Eye (tissue), 1 donor: ENCODE measurements at regions not wholly inside any gene's neighbourhood (a gene's known extent, or its start where the extent isn't known, plus 50 kb on each side); places are given as distances from the start of the nearest gene placed in this dataset.

Experiments used
- DNase-seq: peaks from one replicate; pipeline ENCODE4 v3.0.0-alpha.2; 2015

DNA sequence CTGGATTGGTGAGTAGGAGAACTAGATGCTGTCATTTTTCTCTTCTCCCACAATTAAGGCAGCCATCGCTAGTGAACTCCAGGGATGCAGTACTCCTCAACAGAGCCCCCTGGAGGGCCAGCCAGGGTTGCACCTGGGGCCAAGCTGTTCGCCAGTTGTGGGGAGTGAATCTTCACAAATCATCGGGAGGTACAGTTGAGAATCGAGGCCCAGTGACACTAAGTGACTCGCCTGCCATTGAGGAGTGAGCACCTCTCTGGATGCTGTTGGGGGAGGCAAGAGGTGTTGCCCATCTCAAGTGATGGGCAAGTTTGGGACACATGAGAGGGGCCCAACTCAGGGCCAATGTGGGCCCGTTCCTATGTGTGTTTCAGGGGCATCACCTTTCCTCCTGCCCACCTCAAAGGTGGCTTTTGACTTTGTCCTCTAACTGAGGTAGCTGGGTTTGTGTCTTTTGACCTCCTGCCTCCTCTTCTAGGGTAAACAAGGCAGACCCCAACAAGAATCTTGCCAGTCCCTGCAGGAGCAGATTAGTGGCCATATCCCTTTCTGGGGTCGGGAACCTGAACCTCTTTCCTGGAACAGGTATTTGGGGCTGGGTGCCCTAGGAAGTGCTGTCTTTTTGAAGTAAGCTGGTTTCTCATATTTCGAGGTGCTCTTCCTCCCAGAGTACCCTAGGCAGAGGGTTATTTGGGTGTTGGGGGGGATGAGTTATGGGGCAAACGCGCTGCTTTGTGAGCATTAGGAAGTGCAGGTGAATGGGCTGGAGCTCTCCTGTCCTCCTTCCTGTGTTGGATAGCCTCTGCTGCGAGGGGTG, 181.2 kb downstream of the MACROH2A1 start:
- no peak for DNase-seq

DNA sequence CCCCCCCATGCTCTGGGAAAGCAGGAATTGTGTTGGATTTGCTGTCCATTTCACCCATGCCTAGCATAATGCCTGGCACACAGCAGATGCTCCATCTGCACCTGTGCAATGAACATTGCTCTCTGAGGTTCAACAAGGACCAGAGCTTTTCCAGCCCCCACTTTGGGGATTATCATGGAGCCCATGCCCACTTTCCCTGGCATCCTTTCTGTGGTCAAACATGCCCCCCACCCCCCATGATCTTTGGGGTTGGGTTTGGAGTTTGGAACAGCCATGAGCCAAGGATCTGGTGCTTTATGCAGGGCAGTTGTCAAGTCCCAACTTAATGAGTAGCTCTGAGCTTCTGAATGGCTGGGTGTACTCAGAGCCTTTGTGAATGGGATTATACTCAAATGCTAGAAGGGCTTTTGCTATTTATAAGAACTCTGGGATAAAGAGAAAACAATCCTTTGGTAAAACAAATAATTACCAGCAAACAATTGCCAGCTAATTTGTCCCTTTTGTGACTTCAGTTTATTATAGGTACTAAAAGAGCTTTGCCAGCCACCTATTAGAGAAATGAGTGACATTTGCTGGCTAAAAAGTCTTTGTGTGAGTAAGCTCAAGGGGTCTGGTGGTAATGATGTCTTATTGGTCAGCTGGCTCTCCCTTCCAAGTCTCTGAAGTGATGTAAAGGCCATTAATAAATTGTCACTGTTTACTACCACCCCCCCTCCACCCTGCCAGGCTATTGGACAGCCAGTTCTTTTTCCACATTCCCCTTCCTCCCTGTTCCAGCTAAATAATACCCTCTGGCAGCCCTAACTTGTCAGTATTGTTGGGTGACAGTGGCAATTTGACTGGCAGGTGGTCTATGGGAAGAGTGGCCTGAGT, 182.3 kb downstream of the MACROH2A1 start:
- DNase-seq = no peak

DNA sequence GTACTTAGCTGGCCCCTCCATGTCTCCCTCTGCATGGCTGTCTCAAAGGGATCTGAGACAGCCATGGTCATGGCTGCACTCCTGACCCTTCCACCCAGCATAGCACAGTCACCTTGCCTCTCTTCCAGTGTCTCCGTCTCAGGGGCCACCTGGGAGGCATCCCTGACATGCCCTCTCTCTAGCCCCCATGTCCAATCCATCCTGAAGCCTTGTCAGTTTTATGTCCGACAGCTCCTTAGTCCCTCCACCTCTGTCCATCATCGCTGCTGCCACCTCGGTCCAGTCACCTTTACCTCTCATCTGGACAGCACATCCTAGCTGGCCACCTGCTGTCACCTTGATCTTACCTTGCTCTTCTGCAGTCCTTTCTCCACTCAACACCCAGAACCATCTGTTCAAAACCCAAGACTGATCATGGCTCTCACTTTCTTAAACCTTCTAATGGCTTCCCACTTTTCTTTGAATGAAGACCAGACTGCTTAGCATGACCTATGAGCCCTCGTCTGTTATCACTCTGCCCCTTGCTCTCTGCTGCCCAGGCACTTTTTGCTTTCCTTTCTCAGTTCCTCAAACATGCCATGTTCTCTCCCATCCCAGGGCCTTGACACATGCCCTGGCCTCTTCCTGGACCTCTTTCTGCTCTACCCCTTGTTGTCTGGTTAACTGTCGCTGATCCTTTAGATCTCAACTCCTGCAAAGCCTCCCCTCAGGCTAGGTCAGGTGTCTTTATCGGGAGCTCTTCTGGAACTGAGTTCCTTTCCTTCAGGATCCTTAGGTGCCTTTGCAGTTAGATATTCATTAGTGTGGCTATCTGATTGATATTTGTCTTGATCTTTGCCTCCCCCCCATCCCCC, 181.8 kb upstream of the PITX1 start:
- DNase-seq = no peak

DNA sequence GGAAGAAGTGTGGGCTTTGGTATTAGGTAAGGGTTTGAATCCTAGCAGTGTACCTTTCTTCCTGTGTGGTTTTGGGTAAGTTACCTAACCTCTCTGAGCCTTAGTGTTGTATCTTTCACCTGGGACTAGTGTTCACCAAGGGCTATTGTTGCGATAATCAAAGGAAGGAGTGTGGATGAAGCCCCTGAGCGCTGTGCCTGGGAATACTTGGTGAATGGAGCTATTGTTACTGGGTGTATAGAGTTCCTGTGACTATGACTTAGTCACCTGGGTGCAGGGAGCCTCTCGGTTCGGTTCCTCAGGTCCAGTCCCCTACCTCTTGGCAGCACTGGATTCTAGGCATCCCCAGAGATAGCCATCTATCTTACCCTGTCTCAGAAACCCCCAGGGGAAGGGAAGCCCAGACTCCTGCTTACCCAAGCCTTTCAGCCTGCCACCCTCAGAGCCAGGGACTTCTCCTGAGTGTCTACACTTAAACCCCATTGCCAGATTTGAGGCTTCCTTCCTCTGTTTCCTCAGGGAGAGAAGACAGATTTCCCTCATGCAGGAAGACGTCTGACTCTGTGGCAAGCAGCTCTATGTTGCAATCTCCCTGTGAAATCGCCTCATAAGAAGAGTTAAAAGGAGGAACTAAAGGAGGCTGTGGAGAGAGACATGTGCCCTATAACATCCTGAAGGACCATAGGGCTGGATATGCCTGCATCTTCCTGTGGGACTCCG, 181.0 kb upstream of the PITX1 start:
- no peak for DNase-seq

DNA sequence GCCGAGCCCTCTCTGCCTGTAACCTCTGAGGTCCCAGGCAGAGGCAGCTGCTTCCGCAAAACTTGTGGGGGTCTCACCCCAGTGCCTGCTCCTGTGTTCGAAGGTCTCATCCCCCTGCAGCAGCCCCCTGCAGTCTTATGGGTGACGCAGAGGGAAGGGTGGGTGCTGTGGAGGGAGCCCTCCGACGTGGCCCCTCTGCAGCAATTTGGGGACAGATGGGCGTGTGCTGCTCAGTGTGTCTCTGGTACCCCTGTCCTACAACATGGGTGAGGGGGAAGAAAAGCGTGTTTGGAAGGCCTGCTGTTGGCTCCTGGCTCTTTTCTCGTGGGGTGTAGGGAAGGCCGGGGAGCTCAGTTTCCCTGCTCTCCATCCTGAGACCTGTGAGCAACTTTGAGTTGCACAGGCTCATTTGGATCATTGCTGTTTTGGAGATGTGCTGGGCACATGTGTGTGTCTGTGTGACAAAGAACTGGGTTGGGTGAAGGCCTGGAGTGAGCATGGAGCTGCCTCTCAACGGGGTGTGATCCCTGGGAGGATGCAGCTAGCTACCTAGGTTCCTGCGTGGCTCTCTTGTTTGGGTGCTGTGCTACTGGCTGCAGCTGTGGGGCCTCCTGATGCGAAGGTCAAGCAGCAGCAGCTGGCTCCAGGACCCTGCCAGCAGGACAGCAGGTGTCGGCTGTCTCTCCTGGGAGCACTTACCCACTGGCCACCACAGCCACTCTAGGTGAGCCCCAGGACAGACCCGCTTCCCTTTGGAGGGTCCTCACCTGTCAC, 179.6 kb upstream of the PITX1 start:
- no peak for DNase-seq

DNA sequence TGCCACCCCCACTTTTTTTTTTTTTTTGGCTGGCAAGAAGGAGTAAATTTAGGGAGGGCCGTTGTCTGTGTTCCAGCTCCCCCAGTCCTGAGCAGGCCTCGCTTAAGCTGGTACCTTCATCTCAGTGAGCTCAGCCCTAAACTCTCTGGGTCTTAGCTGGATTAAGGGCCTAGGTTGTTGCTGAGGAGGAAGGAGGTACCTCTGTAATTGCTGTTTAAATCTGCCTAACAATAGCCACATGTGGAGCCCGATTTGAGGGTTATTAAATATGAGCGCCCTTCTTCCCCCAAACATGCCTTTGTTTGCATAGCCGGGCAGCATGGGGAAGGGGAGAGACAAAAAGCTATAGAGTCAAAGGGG, 179.0 kb upstream of the PITX1 start:
- DNase-seq = no peak

DNA sequence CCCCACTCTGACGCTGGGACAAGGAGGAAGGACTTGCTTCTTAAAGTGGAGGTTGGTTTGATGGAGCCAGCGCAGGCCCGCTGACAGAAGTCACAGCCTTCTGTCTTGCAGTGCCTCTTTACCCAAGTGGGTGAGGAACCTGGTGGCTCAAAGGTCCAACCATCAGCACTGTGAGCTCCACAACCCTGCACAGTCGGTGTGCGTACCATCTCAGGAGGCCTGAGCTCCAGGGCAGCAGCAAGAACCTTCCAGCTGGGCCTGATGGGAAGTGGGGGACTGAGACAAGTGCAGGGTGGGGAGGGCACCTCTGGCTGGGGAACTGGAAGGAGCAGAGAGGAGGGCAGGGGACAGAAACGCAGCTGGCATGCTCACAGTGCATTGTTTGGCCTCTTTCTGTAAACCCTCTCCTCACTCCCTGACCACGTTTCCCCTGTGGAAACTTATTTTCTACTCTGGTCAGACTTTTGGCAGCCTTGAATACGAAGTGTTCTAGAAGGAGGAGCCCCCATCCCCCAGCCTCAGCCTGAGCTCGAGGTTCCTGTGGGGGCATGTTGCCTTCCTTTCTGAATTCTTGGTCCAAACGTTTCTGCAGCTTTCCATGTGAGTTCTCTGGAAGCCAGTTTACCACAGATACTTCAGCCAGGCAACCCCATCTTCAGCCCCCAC, 178.5 kb upstream of the PITX1 start:
- no peak for DNase-seq

DNA sequence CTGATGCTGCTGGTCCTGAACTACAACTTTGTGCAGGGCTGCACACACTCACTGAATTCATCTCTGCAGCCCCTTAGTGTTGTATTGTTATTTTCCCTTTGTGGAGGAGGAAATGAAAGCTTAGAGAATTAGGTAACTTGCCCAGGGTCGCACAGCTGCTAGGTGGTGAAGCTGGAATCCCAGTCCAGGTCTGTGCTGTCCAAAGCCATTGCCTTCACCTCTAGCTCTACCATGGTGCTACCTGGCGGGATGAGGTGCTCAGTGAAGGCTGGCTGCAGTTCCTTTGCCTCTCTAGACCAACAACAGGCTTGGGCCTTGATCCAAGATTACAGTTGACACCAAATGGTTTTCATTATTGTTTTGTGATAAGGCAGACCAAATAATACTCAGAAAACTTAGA, 177.8 kb upstream of the PITX1 start:
- DNase-seq = no peak

DNA sequence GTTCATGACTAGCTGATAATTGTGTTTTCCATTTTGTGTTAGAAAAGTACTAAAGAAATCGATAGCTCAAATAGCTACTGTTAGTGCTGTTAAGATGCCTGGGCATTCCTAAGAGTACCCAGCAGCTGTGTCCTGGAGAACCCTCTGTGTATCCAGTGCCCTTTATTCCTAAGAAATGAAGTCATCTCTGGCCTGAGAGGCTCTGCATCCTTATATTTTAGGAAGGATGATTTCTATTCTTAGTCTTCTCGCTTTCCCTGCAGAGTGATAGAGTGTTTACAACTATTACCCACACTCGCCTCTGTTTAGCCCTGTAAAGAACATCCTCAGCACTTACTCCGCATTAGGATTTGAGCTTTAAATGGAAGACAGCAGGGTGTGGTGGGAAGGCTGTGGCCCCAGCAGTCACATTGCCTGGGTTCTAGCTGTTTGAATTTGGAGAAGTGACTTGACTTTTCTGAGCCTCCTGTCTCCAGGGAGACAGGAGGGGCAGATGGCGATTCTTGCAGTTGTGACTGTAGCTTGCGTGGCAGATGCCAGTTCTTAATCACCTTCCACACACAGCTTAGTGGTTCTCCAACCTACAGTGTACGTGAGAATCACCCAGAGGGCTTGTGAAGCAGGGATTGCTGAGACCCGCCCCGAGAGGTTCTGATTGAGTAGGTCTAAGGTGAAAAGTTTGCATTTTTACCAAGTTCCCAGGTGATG, 177.2 kb upstream of the PITX1 start:
- no peak for DNase-seq

DNA sequence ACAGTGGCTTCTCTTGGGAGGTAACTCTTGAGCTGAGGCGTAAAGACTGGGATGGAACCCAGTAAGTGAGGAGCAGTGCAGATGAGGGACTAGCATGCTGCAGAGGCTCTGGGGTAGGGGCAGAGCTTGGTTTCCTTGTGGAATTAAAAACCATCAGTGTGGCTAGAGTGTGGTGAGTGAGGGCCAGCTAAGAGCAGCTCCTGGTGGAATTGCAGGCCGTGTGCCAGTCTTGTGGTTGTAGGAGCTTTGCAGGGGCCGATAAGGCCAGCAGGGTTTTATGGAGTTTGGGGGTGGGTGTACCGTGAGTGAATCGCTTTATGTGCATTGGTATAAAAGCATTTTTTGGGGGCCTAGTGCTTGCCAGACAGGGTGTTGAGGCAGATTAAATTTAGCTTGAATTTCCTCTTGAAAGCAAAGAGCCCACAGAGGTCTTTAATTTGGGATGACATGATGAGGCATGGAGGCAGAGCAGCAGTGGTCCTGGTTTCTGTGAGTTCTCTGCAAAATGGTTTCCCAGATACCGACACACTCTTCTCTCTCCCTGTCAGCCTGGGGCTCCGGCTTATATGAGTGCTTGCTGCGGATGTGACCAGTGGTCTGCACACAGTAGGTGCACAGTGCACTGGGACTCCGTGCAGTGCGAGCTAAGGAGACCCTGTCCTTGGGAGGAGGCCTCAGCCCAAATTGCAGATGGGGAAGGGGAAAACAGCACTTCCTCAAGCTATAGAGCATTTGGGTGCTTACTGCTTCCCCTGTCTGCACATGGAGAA, 176.4 kb upstream of the PITX1 start:
- no peak for DNase-seq

DNA sequence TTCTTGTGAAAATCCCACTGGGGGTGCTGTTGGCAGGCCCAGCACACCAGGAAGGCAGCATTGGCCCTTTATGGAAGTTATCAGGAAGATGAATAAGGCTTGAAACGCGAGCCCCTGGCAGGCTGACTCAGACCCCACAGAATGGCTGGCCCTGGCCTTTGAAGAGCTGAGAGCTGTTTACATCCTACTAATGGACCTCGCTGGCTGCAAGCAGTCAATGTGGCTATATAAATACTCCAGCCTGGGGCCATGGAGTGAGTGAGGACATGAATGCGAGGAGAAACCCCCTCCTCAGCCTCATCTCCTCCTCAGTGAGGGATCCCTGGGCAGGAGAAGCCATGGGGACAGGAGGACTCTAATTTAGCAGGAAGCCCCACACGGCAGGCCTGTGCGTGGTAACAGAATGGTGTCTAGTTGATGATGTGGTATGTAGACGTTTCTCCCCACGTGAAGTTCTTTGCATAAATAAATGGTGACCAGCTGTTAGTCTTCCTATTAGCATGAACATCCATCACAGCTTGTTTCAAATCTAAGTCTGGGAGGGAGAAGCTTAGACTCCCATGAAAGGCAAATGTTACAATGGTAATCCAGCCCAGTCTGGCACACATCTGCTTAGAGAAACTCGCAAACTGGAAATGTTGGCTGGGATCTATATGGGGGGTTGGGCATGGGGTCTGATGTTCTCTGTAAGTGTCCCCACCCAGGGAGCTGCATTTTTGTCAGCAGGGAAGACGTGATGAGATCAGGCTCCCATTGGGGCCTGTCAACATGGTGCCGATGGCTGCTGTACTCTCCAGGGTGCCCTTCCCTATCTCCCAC, 175.1 kb upstream of the PITX1 start:
- DNase-seq = no peak

DNA sequence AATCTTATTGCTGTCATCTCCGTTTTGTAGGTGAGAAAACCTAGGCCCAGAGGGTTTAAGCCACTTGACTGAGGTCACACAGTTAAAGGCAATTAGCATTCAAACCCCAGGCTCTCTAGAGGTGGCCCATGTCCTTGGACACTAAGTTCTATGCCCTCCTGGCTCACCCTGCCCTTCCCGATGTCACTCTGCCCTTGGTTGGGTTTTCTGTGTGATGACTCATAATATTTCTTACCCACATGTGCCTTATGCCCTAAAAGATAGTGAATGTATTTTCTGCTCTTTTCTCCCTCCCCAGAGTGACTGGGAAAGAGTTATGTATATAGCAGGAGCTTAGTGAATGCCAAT, 174.5 kb upstream of the PITX1 start:
- no peak for DNase-seq

DNA sequence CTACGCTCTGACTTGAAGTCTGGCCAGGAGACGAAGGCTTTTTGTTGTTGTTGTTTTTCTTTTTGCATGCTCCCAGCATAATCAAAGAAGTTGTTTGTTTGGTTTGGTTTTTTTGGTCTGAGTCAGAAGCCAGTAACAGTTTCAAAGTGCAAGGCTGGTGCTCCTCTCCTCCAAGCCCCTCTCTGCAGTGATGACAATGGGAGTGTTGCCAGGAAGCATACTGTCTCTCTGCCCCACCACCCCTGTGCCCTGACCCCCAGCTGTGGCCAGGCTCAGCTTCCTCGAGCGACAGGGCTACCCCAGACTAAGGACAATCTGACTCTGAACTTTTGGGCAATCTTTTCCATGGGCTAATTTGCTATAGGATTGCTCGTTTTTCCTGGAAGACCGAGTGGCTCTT, 173.8 kb upstream of the PITX1 start:
- no peak for DNase-seq

DNA sequence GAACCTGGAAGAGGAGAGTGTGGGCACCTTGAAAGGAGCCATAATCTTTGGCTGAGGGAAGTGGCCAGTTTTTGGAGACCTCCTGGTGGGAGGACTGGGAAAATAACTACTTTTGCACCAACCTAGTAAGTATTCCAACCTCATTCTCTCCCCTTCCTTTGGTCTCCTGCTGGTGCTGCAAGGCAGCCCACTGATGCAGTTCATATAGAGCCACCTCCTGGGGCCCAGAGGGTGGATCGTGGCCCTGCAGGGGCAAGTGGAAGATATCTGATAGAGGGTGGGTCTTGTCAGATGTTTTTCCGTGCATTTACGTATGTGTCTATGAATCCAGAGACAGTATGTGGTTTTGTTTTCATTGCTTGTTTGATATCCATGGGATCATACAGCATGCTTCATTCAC, 172.8 kb upstream of the PITX1 start:
- DNase-seq = no peak

DNA sequence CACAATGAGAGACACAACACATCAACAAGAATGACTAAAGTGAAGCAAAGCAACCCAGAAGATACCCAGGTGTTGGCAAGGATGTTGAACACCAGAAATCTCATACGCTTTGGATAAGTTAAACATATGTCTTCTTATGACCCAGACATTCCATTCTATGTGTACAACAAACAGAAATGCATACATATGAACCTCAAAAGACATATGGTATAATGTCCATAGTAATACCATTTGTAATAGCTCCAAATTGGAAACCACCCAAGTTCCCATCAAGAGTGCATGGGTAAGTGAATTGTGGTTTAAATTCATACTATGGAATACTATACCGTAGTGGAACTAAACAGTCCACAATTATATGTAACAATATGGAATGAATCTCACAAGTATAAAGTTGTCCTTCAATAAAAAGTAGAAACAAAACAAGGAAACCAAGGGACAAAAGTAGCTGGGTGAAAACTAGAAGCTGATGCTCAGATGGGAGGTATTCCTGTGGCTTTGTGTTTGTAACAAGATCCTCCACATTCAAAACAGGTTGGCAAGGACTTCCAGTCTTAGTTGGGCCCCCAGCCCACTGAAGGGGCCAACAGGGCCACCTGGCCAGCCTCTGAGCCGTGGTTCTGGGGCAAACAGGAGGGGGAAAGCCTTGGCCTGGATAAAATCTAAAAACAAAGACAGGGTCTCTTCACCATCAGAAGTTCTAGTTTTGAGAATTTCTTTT, 171.8 kb upstream of the PITX1 start:
- no peak for DNase-seq

DNA sequence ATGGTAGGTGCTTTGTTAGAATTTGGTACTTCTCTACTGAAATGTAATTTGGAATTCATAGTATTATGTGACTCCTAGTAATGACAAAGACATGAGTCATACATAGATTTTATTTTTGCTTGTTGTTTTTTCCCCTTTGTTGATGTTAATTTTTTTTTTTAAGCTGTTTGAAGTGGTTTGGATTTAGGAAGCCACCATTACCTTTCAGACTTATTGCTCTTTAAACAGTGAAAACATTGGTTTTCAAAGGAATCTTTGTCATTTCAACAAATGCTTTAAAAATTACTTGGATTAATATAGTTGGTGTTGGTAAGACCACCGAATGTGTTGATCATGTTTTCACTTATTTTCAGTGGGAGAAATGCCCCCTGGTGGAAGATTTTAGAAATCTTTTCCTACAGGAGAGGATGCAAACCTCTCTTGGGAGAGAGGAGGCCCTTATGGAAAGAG, 170.1 kb upstream of the PITX1 start:
- DNase-seq = no peak

DNA sequence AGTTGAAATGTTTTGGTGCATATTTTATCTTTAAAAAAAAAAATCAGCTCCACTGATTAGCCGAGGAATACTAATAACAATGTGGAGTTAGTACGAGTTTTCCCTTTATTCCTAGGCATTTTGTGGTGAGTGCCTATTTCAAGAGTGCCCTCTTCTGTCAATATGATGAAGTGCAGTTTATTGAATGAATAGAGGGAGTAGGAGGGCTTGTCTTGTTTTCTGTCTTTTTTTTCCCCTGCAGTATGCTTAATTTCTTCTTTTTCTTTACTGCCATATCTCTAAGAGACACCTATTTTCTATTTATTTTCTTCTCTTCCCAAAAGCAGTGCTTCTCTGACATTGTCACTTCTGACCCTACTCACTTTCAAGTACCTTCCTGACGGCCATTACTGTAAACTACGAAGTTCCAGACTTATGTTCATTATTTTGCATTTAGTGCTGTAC, 169.6 kb upstream of the PITX1 start:
- DNase-seq = no peak

DNA sequence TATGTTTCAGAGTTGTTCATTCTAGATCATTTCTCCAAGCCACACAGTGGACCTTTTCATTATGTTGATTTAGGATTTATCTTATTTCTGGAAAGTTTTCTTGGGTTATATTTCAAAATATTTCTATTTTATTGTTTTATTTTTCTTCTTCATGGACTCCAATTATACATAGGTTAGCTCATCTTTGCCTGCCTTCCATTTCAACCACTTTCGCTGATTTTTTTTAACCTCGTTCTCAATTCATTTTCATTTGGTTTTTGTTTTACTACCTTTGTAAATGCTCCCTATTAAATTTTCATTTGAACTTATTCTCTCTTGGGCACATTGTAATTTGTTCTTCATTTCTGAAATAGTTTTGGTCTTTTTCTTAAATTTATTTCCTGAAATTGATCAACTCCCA, 169.0 kb upstream of the PITX1 start:
- DNase-seq = no peak
